DMS 273 (cell line): ENCODE measurements at regions not wholly inside any gene's neighbourhood (a gene's known extent, or its start where the extent isn't known, plus 50 kb on each side); places are given as distances from the start of the nearest gene placed in this dataset.

ENCODE experiments used
- DNase-seq: peaks from one replicate; lab custom pipeline; 2025; ENCODE audit not compliant: unreplicated experiment; lab: John Stamatoyannopoulos, UW

DNA sequence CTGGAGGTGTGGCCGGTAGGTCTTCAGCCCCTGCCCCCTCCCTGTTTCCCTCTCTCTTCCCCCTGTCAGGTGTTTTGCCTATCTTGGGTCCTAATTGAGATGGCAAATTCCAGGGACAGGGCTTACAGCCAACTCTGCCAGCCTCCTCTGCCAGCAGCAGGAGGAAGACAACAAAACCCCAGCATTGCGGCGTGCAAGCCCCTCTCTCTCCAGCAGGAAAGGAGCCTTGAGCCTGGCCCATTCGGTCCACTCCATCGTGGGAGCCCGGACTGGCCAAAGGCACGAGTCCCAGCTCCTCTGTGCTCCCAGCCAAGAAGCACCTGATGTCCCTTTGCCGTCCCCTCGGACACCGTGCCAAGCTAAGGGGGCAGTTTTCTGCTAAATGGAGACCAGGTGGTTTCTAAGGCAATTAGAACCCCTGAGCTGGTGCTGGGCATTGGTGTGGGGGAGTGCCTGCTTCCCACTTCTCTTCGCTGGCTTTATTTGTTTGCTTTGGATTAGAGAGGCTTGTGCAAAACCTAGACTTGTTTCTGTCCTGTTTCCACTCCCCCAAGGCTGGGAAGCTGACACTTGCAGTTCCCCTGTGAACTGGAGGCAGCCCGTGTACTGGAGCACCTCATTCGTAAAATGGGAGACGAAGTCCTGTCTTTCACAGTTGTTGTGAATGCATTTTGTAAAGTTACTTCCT is 57.1 kb upstream of the LHX5 start:
- DNase-seq: no peak

DNA sequence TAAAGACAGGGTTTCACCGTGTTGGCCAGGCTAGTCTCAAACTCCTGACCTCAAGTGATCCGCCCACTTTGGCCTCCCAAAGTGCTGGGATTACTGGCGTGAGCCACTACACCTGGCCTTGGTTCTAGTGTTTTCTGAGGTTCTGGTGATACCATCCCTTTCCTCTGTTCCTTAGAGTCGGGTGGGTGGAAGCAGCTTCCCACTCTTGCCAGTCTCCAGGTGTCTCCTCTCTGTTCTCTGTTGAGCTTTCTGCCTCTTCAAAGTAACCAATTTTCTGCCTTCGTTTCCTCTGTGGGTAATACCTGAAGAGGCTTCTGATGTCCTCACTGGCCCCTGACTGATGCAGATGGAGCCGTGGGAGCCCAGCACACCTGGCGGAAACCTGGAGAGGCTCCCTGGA is 53.4 kb upstream of the LHX5 start:
- no peak for DNase-seq

DNA sequence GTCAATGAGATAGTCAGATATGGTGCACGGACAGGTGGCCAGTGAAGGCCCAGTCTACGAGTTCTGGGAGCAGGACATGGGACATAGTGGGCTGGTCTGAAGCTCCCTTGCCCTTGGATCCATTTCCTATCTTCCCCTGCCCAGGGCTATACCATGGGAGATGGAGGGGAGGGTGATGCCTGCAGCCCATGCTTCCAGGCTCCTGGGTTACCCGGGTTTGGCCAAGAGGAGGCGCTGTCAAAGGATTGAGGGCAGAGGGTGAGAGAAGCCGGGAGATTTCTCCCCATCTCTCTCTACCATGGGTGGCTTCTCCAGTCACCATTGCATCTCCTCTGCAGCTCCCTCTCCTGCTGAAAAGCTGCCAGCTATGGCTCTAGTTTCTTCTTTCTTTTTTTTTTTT is 52.8 kb upstream of the LHX5 start:
- no peak for DNase-seq

DNA sequence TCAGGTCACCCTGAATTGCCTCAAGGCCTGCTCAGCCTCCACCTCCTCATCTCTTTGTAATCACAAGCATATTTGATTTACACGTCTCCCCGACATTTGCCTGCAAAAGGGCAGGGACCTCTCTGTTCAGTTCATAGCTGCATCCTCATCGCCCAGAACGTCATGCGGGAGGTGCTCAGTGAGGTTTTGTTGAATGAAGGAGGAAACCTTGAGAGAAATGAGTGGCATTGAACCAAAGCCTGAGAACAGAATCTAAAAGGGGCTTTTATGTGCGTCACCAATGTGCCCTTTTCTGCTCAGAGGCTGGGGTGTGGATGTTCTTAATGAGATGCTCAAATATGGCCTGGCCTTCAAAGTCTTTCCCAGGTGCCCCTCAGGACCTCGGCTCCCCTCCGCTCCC is 50.0 kb upstream of the LHX5 start:
- DNase-seq: no peak
